ELR (cell line): ENCODE measurements at regions not wholly inside any gene's neighbourhood (a gene's known extent, or its start where the extent isn't known, plus 50 kb on each side); places are given as distances from the start of the nearest gene placed in this dataset.

Source experiments
- DNase-seq: peaks from one replicate; pipeline ENCODE4 v3.0.0-alpha.2; 2015; ENCODE audit warnings: low read depth

DNA sequence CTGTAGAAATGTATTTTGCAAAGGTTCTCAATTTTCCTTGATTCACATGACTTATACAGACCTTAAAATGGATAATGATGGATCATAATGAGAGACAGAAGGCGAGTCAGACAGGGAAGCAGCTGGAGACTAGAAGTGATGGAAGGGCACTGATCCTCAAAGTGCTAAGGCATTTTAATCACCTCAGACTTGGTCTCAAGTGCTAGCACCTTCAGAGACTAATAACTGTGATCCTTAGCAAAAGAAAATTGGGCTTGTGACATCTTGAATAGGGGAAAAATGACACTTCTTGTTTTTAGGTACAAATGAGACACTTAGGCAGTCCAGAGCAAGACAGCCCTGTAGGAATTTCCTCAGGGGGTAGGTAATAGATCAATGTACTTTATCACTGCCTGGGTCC lies 1011.7 kb downstream of the SQOR start:
- no peak for DNase-seq

DNA sequence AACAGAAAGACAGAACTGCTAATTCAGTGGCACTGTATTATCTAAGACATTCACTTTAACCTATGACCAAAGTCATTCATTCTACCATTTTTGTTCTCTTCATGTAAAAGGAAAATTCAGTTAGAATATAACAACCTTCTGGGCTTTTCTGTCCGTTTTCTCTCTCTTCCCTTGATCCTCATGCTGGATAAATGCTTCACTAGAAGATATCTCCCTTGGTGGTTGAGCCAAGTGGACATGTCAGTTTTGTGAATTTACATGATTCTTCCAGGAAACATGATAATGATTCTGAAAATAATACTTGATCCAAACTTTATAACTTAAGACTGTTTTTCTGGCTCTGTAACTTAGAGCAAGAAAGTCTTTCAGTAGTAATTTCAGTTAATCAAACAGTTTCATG lies 1012.2 kb downstream of the SQOR start:
- no peak for DNase-seq

DNA sequence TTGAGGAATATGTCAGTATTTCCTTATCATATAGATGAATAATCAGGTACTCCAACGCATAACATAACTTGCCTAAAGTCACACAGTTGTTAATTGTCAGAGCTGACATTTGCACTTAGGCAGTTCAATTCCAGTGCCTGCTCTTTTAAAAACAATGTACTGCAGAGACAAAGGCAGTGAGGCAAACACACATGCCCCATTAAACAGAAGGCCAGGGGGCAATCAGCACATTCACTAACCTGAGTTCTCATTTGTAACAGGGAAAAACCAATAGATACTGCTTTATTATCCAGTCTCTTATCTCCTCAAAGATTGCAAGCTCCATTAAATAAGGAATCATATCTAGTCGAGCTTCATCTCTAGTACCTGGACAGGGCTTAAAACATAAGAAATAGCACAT lies 1017.4 kb downstream of the SQOR start:
- no peak for DNase-seq

DNA sequence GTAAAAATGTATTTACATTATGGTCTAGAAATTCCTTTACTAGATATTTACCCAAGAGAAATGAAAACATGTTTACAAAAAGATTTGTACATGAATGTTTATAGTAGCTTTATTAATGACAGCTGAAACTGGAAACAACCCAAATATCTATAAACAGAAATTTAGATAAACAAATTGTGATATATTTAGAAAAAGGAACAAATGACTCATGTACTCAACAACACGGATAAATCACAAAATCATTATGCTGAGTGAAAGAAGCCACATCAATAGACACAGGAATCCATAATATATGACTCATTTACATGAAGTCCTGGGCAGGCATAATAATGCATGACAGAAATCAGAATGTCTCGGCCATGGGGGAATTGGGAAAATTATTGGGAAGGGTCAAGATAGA lies 1020.2 kb downstream of the SQOR start:
- no peak for DNase-seq

DNA sequence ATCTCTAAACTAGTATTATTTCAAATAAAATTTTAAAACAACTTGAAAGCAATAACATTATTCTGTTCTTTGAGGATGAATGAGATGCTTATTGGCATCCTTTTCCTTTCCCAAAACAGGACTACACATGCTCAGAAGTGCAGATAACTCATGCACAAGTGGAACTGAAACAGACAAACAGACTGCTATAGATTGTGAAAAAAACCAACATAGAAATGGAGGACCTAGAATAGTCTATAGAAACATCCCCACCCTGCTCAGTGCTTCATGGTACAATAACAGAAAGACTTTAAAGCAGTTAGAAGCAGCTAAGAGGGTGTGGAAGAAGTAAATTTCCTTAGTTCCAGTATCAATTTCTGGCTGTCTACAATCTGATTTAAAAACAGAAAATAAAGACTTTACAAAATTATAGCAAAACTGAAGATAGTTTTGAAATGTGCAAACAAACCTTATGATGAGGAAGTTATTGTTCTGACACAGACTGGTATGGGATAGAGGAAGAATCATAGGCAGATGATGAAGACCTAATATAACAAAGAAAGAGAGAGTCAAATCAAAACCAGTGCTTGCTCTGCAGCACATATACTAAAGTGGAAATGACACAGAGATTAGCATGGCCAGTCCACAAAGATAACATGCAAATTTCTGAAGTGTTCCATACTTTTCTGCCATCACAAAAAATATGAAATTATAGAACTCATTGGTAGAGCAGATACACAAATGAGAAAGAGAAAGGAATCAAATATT lies 1025.4 kb downstream of the SQOR start:
- no peak for DNase-seq

DNA sequence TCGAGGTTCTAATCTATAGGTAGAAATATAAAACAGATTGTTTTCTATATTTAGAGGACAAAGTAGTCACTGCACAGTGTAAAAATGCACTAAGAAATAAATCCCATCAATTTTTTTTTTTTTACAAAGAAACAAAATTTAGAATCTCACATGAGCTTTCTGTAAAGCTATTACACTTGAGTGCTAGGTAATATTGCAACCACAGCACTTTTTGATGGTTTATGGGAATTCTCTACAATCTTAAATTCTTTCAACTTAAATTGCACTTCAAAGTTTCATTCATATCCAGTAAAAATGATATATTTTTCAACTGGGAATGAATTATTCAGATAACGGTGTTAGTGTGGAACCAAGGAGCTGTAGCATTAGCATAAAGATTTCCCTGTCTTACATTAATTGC lies 1035.4 kb downstream of the SQOR start:
- no peak for DNase-seq

DNA sequence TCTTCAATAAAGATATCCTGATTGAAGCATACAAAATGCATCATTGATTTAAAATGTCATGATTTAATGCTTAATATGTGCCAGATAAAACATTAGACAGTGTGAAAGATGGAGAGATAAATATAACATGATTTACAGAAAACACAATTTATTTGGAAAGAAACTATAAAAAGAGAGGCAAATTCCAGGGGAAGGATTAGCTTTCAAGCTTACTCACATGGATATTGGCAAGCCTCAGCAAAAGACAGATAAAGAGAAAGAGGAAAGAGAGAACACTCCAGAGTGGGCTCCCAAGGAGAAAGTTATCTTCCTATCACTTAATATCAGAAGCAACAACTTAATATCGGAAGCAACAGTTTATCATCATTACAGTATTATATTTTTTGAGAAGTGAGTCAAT lies 1036.5 kb downstream of the SQOR start:
- DNase-seq: no peak

DNA sequence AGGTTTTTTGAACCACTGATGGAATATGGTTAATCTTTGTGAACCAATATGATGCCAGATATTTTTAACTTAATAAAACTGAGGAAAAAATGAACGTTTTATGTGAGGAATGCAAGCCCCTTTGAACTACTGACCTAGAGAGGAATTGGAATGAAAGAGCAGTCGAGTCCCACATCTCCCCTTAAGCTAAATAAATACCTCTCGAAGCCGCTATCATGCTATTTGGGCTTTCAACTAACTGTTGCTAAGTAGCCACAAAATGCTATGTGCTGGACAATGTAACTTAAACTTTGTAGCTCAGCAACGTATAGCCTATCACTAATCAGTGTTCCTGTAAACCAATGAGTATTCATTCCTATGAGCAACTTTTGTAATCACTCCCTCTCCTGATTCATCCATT lies 1037.2 kb downstream of the SQOR start:
- DNase-seq: no peak

DNA sequence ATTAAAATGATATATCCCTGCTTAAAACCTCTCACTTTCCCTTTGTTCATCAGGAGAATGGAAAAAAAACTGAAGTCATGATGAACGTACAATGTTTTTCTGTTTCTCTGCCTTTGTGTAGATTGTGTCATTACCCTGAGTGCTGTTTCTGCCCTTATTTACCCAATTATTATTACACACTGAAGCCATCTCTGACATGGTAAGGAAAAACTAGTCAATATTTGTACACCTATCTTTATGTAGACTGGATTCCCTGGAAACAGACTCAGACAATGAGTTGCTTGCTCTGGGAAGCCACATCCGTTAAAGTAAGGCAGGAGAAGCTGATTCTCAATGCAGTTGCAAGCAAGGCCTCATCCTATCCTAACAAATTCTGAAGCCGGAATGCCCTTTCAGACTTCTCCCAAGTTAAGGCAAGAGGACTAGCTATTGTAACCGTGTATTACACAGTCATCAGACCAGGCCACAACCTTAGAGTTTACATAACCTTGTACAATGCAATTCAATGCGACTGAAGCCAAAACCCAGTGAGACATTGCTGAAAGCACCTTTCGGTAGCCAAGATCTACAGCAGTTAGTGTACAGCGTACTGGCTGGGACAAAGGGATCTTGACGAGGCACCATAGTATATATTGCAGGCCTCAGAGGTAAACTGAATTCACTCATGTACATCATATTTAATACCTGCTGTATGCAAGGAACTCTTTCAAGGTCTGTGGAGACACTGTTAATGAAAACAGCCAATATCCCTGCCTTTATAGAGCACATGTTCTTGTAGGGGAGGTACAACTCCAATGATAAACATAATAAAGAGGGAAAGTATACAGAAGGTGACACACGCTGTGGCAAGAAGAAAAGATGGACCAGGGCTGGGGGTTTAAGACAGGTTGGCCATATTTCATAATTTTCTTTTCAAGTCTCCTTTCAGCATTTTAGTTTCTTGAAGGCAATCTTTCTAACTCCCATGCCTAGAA lies 1040.8 kb upstream of the SEMA6D start:
- no peak for DNase-seq

DNA sequence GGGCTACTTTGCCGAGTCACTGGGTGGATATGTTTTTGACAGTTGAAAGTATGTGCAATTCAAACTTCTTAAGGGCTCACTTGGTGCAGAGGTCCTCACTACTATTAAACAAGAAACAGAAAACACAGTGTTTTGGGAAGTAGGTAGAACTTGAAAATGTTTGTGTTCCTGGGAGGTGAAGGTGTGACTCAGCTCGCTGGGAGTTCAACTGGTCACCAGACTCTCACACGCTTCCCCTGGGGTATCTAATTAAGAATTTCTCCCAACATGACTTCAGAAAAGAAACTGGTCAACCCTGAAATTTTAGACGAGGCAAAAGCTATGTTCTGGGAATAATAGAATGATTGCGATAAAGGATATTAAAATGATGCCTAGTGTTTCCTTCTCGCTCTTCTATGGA lies 1039.8 kb upstream of the SEMA6D start:
- DNase-seq: no peak

DNA sequence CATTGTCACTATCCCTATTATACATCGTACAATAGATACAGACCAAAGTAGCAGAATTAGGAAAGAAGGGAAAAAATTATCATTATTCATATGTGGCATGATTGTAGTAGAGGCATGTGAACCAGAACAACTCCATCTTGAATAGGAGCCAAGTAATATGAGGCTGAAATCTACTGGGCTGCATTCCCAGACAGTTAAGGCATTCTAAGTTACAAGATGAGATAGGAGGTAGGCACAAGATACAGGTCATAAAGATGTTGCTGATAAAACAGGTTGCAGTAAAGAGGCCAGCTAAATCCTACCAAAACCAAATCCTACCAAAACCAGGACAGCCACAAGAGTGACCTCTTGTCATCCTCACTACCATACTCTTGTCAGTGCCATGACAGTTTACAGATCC lies 1035.4 kb upstream of the SEMA6D start:
- DNase-seq: no peak

DNA sequence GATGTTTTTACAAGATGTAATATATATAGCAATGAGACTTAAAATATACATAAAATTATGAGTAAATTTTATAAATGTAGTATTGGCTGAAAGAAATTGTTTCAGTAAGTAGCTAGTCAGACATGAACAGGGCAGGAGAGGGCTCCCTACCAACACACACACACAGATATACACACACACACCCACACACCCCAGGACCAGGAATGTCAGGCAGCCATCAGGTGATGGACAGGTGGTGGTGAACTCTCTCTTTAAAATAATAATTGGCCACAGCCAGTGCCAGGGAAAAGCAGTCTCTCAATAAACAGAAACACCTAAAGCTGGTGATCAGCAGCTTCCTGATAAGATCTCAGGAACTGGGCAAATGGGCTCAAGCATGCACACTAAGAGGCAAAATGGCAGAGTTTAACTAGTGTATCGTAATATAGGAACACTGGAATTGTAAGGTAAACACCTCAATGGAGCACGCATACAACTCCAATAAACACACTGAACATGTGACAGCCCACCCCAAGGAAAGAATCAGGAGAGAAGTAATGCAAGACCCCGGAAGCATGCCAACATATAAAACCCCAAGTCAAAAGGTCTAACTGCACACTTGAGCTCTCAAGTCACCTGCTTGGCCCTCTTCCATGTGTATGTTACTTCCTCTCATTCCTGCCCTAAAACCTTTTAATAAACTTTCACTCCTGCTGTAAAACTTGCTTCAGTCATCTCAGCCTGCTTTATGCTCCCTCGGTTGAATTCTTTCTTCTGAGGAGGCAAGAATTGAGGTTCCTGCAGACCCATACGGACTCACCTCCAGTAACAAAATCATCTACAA lies 1034.1 kb upstream of the SEMA6D start:
- DNase-seq: no peak

DNA sequence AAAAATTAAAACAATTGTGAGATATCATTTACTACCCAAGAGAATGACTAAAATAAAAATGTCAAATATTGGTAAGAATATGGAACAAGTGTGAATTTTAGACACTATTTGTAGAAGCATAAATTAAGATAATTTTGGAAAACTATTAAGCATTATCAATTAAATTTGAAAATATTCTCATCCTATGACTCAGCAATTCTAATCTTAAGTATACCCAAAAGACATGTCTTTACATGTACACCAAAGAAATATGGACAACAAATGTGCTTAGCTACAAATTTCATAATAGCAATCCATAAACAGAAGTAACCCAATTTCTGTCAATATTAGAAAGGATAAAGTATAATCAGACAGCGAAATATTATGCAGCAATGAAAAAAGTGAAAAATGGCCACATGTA lies 1032.2 kb upstream of the SEMA6D start:
- DNase-seq: no peak

DNA sequence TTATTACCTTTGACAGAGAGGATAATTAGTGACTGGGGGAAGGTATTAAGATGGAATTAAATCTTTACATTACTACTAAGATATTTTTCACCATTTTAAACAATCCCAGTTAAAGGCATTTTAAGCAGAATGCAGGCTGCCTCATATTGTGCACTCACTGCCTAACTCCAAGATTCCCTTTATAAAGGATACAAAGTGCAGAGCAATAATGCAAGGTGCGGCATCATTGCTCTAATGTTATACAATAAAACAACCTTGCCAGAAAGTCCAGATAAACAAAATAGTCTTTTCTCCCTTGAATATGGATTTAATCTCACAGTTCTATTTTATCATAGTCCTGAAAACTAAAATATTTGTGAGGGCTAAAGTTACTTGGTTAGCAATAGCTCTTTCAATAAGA lies 1031.6 kb upstream of the SEMA6D start:
- DNase-seq: no peak

DNA sequence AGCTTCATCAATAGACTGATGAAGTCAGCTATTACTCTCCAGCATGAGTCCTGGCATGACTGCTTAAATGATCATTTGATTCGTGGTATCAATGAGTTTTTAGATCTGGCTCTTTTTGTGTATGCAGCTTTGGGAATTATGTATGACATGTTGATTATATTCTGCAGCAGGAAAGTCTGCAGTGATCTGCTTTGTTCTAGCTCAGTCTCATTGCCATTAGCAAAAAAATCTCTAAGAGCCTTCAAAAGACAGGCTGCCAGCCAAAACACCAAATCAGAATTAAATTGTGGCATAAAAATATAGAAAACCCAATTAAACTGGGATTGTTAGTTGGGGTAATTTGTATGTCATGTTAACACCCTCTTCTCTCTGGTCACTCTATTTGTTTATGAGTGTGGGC lies 1021.0 kb upstream of the SEMA6D start:
- DNase-seq: no peak

DNA sequence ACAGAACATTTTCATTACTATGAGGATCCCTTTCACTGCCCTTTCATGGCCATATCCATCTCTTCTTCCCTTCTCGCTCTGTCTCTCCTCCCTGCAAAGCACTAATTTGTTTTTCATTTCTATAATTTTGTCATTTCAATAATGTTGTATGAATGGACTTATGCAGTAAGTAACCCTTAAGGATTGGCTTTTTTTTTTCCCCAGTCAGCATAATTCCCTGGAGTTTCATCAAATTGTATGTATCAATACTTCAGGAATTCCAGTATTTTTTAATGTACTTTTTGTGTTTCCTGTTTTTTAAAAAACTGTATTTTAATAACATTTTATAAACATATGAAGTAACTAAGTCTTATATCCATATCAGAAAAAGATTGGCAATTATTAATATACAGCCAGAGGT lies 1016.0 kb upstream of the SEMA6D start:
- no peak for DNase-seq

DNA sequence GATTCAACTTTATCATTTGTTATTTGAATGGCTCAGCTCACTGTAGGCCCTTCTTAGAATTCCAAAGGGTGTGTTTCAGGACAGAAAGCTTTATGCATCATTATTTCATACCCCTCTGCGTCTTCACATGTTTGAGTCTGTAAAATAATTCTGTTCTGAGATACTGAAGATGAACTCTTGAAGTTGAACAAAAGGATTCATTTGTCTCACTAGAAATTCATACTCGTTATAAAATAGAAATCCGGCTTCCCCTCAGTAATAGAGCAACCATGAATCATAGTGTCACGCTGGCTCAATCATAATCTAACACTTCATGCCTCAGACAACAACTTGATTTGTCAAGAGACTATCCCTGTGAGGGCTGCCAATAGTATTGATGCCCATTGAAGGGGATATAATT lies 1015.4 kb upstream of the SEMA6D start:
- DNase-seq: no peak

DNA sequence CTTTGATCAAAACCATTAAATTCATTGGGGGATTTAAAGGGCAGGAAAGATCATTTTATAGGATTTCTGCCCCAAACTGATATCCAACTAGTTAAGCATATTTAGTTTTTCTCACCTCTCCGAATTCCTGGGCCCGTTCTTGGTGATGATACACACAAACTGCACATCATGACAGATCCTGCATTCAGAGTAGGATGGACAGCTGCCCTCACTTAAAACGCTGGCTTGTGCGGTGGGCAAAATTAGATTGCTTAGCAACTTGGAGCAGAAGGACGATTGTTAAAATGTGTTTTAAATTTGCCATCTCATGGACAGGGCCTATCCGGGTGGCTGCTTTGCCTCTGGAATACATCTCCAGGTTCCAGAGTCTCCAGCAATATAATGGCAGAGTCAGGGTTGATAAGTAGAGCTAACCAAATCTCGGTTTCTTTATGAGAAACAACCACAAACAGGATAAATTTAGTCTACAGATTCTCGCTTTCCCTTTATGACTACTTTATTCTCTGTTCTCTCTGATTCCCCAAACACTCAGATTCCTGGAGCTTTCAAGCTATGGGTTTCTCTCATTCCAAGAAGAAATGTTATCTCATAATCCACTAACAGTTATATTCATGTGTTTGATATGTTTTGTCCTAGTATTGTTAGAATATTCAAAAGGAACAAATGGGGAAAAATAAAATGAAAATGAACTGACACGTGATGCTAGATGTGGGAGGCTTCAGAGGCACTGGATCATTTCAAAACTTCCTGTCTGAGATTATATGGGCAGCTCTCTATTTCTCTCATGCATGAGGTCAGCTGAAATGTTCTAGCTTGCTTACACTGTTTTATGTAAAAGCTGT lies 1014.1 kb upstream of the SEMA6D start:
- DNase-seq: no peak

DNA sequence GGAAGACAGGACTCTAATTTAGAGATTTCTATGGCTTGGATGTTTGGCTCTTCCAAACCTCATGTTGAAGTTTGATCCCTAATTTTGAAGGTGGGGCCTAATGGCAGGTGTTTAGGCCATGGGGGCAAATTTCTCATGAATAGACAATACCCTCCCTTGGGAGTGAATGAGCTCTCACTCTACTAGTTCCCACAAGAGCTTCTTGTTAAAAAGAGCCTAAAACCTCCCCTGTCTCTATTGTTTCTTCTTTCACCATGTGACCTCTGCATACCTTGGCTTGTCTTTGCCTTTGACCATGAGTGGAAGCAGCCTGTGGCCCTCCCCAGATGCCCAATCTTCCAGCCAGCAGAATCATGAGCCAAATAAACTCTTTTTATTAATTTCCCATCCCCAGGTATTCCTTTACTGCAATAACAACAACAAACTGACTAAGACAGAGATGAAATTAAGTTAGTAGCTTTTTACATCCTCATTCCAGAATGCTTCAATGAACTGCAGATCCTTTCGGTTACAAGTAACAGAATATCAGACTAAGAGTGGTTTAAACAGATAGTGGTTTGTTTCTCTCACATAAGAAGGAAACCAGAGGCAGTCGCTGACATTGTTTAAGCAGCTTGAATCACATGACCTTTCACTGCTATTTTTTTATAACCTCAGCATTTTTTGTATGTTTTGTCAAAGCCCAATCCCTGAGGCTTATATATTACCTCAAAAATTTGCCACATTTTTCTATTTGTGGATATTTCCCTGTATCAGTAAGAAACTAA lies 1013.3 kb upstream of the SEMA6D start:
- DNase-seq: no peak

DNA sequence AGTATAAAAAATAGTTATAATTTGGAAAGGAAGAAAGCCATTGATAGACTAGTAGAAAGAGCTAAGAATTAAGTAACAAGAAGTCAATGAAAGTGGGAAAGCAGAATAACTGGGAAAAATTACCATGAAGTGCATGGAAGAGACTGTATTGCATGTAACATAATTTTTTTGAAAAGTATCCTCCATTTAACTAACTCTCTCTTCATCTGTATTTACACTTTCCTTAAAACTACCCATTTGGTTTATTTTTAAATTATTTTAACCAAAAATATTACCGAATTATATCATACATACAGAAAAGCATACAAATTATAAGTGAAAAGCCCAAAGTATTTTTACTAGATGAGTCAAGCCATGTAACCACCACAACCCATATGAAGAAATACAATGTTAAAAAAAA lies 1009.9 kb upstream of the SEMA6D start:
- no peak for DNase-seq

DNA sequence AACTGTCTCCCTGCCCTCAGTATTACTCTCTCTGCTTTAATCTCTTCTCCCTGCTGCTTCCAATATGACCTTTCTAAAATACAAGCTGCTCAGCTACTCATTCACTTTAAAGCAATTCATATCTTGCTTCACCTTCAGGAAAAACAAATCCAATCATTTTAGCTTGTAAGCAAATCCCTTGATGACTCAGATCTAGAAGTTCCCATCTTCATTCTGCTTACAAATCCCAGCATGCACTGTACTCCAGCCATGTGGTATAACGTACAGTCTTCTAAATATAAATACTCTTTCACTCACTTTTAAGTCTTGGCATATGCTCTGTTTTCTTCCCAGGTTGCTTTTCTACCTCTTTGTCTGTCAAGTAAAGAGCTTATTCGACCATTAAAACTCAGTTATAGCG lies 1009.1 kb upstream of the SEMA6D start:
- no peak for DNase-seq
